HG02884 (cell line): ENCODE measurements at regions not wholly inside any gene's neighbourhood (a gene's known extent, or its start where the extent isn't known, plus 50 kb on each side); places are given as distances from the start of the nearest gene placed in this dataset.
"Not testable (repeated sequence)": the region's sequence is repeated elsewhere in the genome, so short reads cannot be mapped to it uniquely, and the experiment has no call there.

Source experiments
- ATAC-seq: cut with Tn5 transposase; IDR thresholded peaks from one replicate; pipeline ENCODE4 v1.9.1; 2021; ENCODE audit warnings: mild to moderate bottlenecking, moderate library complexity; ENCODE audit not compliant: unreplicated experiment

DNA sequence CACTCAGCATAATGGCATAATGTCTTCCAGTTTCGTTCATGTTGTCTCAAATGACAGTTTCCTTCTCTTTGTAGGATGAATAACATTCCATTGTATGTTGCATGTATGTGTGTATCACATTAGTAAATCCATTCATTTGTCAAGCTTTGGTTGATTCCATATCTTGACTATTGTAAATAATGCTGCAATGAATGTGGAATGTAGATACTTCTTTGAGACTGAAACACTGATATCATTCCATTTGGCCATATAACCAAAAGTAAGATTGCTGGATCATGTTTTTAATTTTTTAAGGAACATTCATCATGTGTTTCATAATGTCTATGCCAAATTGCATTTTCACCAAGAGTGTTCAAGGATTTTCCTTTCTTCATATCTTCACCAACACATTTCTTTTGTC lies 1711.4 kb upstream of the PIK3C3 start:
- ATAC-seq = no peak

DNA sequence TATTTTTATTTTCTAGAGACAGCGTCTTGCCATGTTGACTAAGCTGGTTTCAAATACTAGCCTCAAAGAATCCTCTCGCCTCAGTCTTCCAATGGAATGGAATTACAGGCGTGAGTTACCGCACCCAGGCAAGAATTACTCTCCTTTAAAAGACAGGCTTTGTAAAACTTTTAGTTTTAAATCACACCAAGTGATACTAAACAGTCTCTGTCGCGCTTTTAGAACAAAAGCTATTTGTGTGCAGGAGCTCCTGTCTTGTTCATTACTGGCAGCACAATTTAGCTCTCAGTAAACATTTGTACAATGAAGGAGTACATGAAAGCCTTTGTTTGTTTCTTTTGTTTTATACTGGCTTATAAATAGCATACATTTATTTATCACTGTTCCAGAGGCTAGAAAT lies 1719.2 kb upstream of the PIK3C3 start:
- no peak for ATAC-seq

DNA sequence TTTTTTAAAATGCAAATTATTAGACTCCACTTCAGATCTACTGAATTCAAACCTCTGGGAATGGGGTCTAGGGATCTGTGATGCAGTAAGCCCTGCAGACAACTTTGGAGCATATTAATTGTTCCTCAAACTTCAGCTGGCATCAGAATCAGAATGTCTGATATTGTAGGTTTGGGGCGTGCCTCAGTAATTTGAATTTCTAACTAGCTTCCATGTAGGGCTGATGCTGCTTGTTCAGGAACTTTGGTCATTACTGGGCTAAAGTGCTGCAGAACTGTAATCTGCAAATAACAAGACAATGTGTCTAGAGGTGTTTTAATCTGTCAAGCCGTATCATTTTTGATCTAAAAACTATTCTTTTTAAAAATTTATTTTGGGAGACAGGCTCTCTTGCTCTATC lies 1719.7 kb upstream of the PIK3C3 start:
- no peak for ATAC-seq

DNA sequence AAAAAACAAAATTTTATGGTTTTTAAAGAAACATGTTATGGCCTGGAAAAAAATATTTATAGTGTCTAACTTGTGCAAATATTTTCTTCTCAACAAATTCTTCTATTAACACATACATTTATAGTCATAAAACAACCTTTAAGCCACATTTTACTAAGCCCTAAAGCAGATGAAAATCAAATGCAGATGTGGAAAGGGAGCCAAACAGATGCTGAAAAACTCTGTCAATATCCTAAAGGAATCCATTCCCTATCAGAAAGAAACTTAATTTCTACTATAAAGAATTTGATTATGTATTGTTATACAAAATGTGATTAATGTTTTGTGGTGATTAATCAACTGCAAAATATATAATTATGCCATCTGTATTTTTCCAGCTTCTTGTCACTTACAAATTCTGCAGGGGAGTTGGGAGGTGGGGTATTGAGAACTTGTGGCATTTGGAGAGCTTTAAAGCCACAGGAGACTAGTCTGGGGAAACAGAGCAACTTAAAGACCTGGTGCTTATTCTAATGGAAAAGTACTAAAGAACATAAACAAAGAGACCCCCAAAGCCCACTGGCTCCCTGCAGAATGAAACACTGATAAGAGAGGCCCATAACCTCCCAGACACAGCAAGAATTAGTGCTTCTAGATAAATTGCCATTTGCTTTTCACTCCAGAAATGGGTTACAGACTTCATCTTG lies 1721.0 kb upstream of the PIK3C3 start:
- no peak for ATAC-seq

DNA sequence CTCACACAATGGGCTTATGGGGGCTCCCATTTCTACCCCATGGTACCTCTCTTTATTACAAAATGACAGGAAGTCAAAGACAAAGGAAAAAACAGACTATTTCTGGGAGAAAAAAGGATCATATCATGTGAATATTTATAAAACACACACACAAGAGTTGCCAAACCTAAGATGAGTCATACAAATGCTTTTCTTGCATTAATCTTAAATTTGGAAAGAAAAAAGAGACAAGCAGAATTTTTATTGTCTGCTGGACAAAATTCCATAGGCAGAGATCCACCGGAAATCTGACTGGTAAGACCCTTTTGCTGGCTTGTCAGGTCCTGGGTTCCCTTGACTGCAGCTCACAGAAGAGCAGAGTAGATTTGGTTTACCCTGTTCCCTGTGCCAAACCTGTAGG lies 1732.3 kb upstream of the PIK3C3 start:
- ATAC-seq = no peak

DNA sequence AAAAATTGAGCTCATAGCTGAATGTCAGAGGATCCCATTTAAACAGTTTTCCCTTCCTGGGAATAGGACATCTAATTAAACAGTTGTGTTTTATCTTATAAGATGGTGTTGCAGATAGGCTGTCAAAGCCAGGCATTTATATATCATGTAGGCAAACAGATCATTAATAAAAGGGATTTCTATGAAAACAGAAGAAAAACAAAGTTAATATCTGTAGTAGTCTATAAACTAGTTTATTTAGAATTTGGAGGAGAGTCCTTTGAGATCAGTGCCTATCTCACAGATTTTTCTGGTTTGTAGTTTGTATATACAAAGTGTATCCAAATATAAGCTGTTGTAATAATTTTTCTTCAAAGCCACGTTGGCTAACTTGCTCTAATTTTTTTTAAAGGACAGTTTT lies 1738.2 kb upstream of the PIK3C3 start:
- no peak for ATAC-seq

DNA sequence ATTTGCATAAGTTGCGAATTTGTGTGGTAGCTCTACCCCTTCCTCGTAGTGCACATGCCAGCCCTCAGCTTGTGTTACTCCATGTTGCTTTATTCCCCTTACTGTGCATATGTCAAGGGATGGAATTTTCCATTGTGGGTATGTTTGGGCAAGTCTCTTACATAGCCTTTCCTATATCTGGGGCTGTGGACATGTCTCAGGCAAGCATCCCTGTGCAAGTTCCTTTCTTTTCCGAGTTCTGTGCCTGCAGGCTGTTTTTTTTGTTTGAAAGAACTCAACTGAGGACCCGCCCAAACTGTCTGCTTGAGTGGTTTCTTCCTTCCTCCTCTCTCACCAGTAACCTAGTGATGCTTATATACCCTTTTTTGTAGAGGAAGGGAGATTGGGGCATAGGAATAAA lies 1739.1 kb upstream of the PIK3C3 start:
- ATAC-seq = no peak

DNA sequence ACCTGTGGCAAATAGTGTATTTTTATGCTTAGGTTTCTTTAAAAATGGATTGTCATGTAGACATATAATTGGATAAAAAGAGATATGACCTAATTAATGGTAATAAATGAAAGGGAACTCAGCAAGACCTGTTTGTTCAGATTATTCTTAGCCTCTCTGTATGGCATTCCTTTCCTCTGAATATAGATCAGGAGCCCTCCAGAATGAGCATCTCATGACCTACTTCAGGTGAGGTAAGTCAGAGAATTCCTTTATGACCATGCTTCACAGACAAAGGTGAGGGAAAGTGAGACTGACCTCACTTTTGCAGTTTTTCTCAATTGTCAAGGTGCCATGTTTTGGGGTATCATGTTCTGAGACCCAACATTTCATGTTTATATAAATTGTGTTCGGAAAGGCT lies 1744.3 kb upstream of the PIK3C3 start:
- no peak for ATAC-seq

DNA sequence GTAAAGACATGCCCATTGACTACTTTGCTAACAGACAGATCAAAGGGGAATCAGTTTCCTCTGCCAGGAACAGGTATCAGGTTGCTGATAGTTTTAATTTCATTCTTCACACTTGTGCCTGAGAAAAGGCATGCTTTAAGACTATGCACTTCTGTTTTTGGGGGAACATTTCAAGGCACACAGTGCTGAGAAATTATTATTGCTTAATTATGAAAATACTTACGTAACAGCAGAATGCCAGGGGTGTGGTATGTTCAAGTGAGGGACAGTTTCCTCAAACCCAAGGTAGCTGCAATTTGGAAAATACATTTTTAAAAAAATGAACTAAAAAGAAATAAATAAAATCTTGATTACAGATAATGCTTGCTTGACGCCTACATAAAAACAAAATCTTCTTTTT lies 1746.1 kb upstream of the PIK3C3 start:
- no peak for ATAC-seq

DNA sequence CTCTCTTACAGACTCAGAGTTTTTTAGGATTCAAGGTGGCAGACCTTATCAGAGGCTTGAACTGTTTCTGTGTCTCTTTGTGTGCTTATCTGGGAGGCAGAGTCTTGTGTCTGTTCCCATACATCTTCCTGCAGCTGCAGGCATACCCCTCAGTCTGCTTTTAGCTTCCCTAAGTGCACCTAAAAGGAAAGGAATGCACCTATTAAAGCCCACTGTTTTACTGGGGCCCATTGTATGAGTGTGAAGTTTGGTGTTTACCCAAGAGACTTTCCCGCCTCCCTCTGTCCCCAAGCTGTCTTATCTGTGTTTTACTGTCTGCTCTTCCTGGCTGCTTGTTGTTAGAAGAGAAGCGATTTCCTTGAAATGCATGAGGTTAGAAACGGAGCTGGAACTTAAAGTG lies 1757.3 kb upstream of the PIK3C3 start:
- no peak for ATAC-seq

DNA sequence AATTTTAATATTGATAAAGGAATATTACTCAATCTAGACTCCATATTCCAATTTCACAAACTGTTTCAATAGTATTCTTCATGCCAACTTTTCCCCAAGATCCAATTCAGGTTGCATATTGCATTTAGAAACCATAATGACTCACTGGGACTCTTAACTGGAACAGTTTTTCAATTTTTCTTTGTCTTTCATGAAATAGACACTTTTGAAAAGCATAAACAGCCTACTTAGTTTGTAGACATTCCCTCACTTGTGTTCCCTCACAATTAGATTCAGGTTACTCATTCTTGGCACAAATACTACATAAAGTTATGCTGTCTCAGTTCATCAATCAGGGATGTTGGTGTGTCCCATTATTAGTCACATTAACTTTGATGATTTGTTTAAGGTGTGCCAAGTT lies 1768.4 kb upstream of the PIK3C3 start:
- ATAC-seq = no peak

DNA sequence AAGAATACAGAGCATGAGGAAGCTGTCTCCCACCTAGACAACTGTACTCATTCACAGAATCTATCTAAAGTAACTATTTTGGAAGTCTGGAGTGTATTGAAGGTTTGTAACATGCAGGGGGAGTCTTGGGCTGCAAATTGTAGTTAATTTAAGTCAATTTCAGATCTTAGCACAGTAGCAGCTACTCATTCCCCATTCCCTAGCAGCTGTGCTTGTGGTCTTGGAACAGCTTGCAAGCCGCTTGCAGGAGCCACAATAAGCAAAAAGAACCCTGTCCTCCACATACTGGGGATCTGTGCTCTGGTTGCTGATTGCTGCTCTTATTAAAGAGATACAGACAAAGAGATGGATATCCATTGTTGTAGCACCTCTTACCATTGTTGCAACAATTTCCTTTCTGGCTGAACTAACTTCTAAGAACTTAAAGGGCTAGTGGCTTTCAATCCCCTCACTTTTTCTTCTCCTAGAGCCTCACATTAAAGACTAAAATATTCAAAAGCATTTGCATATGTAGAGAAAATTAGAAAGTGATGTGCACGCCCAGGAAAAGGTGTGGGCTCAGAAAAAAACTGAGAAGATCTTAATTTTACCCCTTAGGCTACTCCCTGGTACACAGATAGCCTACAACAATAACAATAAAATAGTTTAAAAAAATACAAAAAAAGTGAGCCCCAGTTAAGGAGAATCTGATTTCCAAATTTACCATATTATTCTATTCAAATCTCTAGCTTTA lies 1775.1 kb upstream of the PIK3C3 start:
- no peak for ATAC-seq

DNA sequence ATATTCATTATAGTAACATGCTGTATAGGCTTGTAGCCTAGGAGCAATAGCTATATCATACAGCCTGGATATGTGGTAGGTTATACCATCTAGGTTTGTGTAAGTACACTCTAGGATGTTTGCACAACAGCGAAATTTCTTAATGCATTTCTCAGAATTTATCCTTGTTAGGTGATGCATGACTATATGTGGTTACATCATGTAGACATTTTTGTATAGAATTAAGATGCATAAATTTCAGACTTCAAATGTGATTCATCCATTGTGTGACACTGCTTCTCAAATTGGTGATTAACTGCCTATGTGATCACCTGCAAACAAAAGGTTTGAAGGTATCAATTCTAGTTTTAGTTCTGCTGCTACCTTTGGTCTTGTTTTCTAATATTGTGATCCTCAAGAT lies 1787.0 kb upstream of the PIK3C3 start:
- ATAC-seq = no peak

DNA sequence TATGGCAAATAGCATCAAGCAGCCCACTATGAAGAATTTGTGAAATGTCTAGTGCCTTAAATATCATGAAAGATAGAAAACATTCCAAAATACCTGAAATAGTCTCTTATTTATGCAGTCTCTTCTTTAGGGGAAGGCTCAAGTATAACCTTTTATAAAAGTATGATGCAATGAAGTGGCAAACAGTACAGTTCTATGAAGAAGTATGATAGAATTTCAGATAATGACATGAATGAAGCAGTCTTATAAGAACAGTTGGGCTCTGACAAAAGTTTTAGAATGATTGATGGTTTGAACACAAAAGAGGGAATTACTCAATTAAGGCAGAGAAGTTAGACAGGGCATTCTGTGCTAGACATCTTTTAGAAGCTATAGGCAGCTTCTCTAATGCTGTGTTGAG lies 1791.8 kb upstream of the PIK3C3 start:
- no peak for ATAC-seq

DNA sequence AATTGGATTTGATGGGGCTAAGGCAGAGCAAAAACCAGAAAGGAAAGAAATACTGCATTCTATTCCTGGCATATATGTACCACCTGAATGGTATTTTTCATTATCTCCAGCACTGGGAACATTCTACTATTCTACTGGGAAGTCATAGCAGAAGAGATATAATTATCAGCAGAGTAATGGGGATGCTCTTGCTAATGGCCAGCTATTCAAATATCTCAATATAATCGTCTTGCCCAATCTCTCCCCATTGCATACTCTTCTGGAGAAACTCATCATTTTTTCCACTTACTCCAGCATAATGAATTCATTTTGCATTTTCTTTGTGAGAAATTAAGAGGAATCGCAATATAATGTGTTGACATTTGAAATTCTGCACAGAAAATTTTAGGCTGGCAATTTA lies 1794.7 kb upstream of the PIK3C3 start:
- ATAC-seq = no peak

DNA sequence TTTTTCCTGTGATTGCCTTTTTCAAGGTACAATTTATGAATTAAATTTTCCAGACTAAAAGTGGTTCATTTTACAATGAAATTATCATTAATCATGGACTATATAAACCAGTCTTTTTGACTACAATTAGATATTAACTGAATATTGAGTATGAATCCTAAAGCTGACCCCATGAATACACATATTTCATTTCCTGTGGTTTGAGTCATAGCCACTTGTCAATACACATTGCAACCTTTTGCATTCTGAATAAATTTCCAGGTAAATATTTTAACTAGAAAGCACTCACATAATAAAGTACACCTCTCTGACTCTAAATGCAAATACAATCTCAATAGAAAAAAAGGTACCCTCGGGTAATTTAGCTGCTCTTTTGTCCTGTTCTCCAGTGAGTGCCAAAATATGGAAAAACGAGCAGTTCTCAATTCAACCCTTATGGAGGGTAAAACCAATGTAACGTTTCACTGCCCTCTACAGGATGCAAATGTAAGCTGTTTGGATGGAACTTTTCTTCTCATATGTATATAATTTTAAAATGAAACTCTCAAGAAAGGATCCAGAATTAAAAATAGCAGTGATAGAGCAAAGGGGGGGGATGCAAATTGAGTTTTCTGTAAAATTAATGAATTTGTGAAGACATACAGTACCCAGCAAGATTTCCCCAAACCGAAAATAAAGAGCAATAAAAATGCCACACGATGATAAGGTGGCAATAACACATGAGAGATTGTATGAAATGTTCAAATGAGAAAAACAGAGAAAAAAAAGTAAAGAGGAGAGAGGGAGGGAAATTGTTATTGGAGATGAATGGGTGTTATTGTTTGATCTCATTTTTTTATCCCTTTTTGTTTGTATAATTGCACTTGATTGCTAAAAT lies 1795.7 kb upstream of the PIK3C3 start:
- ATAC-seq = no peak

DNA sequence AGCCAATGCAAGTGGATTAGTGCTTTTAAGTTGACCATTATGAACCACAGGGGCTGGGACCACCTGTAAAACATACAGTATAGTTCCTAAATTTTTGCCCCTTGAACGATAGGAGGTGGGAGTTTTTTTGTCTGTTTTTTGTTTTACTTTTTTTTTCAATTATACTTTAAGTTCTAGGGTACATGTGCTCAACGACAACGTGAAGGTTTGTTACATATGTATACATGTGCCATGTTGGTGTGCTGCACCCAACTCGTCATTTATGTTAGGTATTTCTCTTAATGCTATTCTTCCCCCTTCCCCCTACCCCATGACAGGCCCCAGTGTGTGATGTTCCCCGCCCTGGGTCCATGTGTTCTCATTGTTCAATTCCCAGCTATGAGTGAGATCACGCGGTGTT lies 1797.9 kb upstream of the PIK3C3 start:
- ATAC-seq = no peak

DNA sequence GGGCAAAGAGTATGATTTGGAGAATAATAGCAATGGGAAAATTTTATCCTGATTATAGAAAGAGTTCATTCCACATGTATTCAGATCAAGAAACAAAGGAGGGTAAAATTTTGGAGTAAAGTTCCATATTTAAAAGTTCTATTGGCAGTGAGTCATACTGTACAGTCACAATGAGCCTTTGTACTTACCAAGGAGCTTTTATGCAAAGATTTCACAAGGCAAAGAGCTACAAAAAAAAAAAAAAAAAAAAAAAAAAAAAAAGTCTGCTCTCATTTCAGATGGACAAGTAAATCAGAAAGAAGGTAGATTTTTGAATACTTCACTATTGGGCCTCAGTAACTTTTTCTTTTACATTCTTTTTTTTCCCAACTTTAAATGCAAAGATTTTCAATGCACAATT lies 1802.2 kb upstream of the PIK3C3 start:
- no peak for ATAC-seq

DNA sequence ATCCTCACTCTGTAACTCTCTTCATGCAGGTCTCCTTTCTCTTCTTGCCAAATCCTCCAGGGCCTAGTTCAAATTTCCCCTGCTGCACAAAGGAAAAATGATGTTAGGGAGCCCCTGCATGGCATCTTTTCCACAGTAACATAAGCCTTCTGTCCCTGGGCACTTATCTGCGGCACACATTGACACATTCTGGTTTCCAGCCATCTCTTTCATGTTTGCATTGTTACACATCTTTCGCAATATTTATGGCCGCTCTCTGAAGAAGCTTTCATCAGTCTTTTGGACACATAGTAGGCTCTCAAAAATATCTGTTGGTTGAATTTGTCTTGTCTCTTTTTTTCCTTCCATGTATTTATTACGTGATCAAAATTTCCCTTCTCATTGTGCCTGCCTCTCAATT lies 1806.1 kb upstream of the PIK3C3 start:
- ATAC-seq = no peak

DNA sequence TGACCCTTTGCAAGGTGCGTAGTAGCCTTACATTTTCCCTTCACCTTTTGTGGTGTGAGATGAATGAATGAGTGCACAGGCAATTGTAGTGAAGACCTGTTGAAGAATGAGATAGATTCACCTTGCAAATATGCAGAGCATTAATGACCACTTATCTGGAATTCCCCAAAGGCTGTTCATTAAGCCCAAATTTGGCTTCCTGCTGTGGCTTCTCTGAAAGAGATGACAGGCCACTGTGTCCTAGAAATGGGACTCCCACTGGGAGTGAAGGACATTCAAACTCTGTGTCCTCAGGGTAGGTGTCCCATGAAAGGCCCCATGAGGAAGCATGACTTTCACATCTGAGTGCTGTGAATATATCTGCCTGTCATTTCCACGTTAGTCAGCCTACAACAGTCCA lies 1821.8 kb upstream of the PIK3C3 start:
- ATAC-seq = no peak

DNA sequence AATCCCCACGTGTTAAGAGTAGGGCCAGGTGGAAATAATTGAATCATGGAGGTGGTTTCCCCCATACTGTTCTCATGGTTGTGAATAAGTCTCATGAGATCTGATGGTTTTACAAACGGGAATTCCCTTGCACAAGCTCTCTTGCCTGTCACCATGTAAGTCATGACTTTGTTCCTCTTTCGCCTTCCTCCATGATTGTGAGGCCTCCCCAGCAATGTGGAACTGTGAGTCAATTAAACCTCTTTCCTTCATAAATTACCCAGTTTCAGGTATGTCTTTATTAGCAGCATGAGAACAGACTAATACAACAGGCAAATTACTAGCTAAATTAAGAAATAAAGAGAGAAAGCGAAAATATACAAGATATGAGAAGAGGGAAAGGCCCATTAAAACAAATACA lies 1822.6 kb upstream of the PIK3C3 start:
- ATAC-seq = not testable (repeated sequence)

DNA sequence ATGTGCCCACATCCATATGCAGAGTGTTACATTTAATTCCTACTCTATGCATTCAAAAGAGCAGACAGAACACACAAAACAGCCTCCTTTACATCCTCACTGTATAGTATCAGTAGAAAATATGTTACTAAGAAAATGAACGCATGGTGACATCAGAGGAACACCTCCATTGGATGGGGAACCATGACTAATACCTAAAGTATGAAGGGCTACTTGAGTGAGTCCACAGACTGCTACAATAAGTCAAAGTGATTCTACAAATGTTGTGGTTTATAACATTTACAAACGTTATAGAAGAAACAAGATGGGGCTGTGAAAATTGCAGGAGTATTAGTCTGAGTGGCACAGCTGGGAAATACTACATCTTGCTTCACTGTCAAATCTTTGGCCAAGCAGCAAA lies 1830.9 kb upstream of the PIK3C3 start:
- no peak for ATAC-seq
